ENCODE measurements at regions not wholly inside any gene's neighbourhood (a gene's known extent, or its start where the extent isn't known, plus 50 kb on each side); places are given as distances from the start of the nearest gene placed in this dataset.

GRCh38 chr2:47653902-47654789 is 83.4 kb upstream of the KCNK12 start:
- H3K36me3 Mint-ChIP-seq (ENCODE audit: low read depth), result no peaks in the 10 kb centered on the region
- intact Hi-C loops (cut with micrococcal nuclease), result no loop called here
- H3K4me1 Mint-ChIP-seq, result no peaks in the 10 kb centered on the region
- H3K27me3 Mint-ChIP-seq, result peaks cover 4% of the 10 kb centered on the region
- no peak overlapping the region for H3K27ac Mint-ChIP-seq
- no peak overlapping the region for H3K4me3 Mint-ChIP-seq
- no peaks in the 10 kb centered on the region for H3K9me3 Mint-ChIP-seq
- DNase-seq, result no peak

DNA sequence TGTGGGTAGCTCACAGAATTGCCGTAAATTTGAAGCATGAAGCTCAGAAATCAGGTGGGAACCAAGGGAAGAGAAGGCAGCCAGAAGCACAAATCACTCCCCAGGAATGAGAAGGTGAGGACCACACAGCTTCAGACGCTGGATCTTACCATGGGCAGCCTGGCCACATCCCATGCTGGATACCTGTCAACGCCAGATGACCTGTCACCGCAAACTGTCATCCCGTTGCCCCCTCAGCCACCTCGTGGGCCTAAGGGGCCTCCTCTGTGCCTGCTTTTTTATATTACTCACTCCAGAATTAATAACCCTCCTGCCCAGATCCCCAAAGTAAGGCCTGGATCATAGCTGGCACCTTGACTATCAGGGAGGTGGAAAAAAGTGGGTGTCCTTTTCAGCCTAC is 82.3 kb upstream of the KCNK12 start:
- no peaks in the 10 kb centered on the region for H3K36me3 Mint-ChIP-seq (ENCODE audit: low read depth)
- H3K27ac Mint-ChIP-seq, result no peak overlapping the region
- no peak overlapping the region for H3K4me3 Mint-ChIP-seq
- no peaks in the 10 kb centered on the region for H3K4me1 Mint-ChIP-seq
- intact Hi-C loops (cut with micrococcal nuclease), result no loop called here
- no peak for DNase-seq
- no peaks in the 10 kb centered on the region for H3K9me3 Mint-ChIP-seq
- H3K27me3 Mint-ChIP-seq, result peaks cover 4% of the 10 kb centered on the region

DNA sequence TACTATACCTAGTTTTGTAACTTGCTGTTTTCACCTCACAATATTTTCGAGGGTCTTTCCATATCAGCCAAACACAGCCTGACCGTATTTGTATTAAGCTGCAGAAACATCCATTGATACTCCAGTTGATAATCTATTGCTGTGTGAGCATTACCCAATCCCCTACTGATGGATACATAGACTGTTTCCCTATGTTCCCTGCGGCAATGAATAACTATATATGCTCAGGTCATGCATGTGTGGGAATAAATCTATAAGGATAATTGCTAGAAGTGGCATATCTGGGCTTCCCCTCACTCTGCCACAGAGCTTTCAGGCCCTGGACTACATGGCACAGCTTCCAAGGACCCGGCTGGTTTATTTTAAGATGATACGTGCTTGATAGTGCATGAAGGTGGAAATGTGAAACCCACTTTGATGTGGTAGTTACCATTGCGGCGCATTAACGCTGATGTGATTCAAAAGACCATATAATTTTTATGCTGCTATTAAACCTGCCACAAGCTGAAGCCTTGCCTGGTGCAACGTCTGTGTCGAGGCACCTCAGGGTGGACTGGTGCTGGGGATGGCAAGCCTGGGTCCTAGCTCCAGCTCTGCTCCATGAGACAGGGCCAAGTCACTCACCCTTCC is 81.4 kb upstream of the KCNK12 start:
- intact Hi-C loops (cut with micrococcal nuclease), result no loop called here
- H3K27me3 Mint-ChIP-seq, result peaks cover 4% of the 10 kb centered on the region
- H3K36me3 Mint-ChIP-seq (ENCODE audit: low read depth), result no peaks in the 10 kb centered on the region
- no peaks in the 10 kb centered on the region for H3K9me3 Mint-ChIP-seq
- H3K4me1 Mint-ChIP-seq, result no peaks in the 10 kb centered on the region
- DNase-seq, result no peak
- H3K4me3 Mint-ChIP-seq, result no peak overlapping the region
- no peak overlapping the region for H3K27ac Mint-ChIP-seq

- H3K36me3 Mint-ChIP-seq (ENCODE audit: low read depth), result no peaks in the 10 kb centered on the region
- intact Hi-C loops (cut with micrococcal nuclease), result no loop called here
These were observed 80.5 kb upstream of the KCNK12 start for GRCh38 chr2:47651296-47651695.

GRCh38 chr2:47650001-47650535 is 79.3 kb upstream of the KCNK12 start:
- no peak overlapping the region for H3K27ac Mint-ChIP-seq

More at GRCh38 chr2:47651296-47651695, 80.5 kb upstream of the KCNK12 start:
- no peak for DNase-seq
- H3K27me3 Mint-ChIP-seq, result peaks cover 4% of the 10 kb centered on the region
- H3K27ac Mint-ChIP-seq, result no peak overlapping the region
- H3K9me3 Mint-ChIP-seq, result no peaks in the 10 kb centered on the region
- no peak overlapping the region for H3K4me3 Mint-ChIP-seq
- no peaks in the 10 kb centered on the region for H3K4me1 Mint-ChIP-seq

GRCh38 chr2:47645246-47645645 is 74.5 kb upstream of the KCNK12 start:
- no peak for DNase-seq
- Mint-ChIP-seq H3K27ac (no peak overlapping the region), H3K36me3 (ENCODE audit: low read depth) (no peaks in the 10 kb centered on the region), H3K4me1 (no peaks in the 10 kb centered on the region), H3K9me3 (no peaks in the 10 kb centered on the region), H3K27me3 (peaks cover 2% of the 10 kb centered on the region), H3K4me3 (no peak overlapping the region)
- intact Hi-C loops (cut with micrococcal nuclease), result no loop called here

More at GRCh38 chr2:47650001-47650535, 79.3 kb upstream of the KCNK12 start:
- Mint-ChIP-seq H3K4me3 (no peak overlapping the region), H3K36me3 (ENCODE audit: low read depth) (no peaks in the 10 kb centered on the region), H3K4me1 (no peaks in the 10 kb centered on the region), H3K27me3 (peaks cover 4% of the 10 kb centered on the region), H3K9me3 (no peaks in the 10 kb centered on the region)
- intact Hi-C loops (cut with micrococcal nuclease), result no loop called here
- no peak for DNase-seq

- intact Hi-C loops (cut with micrococcal nuclease), result no loop called here
- H3K27ac Mint-ChIP-seq, result no peak overlapping the region
- no peaks in the 10 kb centered on the region for H3K36me3 Mint-ChIP-seq (ENCODE audit: low read depth)
- H3K27me3 Mint-ChIP-seq, result peaks cover 2% of the 10 kb centered on the region
- no peaks in the 10 kb centered on the region for H3K4me1 Mint-ChIP-seq
- H3K4me3 Mint-ChIP-seq, result no peak overlapping the region
- H3K9me3 Mint-ChIP-seq, result no peaks in the 10 kb centered on the region
- DNase-seq, result no peak
These were observed 73.6 kb upstream of the KCNK12 start for GRCh38 chr2:47644351-47644750.

- H3K9me3 Mint-ChIP-seq, result no peaks in the 10 kb centered on the region
- no peaks in the 10 kb centered on the region for H3K4me1 Mint-ChIP-seq
- DNase-seq, result no peak
- intact Hi-C loops (cut with micrococcal nuclease), result no loop called here
- H3K27me3 Mint-ChIP-seq, result peaks cover 4% of the 10 kb centered on the region
- H3K4me3 Mint-ChIP-seq, result no peak overlapping the region
- H3K36me3 Mint-ChIP-seq (ENCODE audit: low read depth), result no peaks in the 10 kb centered on the region
- H3K27ac Mint-ChIP-seq, result no peak overlapping the region
These were observed 70.6 kb upstream of the KCNK12 start for GRCh38 chr2:47641366-47641765.

GRCh38 chr2:47640356-47640755 is 69.6 kb upstream of the KCNK12 start:
- Mint-ChIP-seq H3K9me3 (no peaks in the 10 kb centered on the region), H3K27ac (no peak overlapping the region), H3K36me3 (ENCODE audit: low read depth) (no peaks in the 10 kb centered on the region), H3K4me1 (no peaks in the 10 kb centered on the region), H3K4me3 (no peak overlapping the region), H3K27me3 (peaks cover 4% of the 10 kb centered on the region)
- no peak for DNase-seq
- intact Hi-C loops (cut with micrococcal nuclease), result no loop called here

GRCh38 chr2:47639467-47639866 is 68.7 kb upstream of the KCNK12 start:
- Mint-ChIP-seq H3K27ac (no peak overlapping the region), H3K9me3 (no peaks in the 10 kb centered on the region), H3K4me3 (no peak overlapping the region), H3K36me3 (ENCODE audit: low read depth) (no peaks in the 10 kb centered on the region), H3K4me1 (no peaks in the 10 kb centered on the region), H3K27me3 (peaks cover 4% of the 10 kb centered on the region)
- no peak for DNase-seq
- intact Hi-C loops (cut with micrococcal nuclease), result no loop called here

- no peaks in the 10 kb centered on the region for H3K4me1 Mint-ChIP-seq
- H3K27ac Mint-ChIP-seq, result no peak overlapping the region
- intact Hi-C loops (cut with micrococcal nuclease), result no loop called here
- no peak overlapping the region for H3K4me3 Mint-ChIP-seq
- no peak for DNase-seq
- H3K36me3 Mint-ChIP-seq (ENCODE audit: low read depth), result no peaks in the 10 kb centered on the region
- H3K27me3 Mint-ChIP-seq, result peaks cover 4% of the 10 kb centered on the region
- H3K9me3 Mint-ChIP-seq, result no peaks in the 10 kb centered on the region
These were observed 67.6 kb upstream of the KCNK12 start for GRCh38 chr2:47638430-47638829.

DNA sequence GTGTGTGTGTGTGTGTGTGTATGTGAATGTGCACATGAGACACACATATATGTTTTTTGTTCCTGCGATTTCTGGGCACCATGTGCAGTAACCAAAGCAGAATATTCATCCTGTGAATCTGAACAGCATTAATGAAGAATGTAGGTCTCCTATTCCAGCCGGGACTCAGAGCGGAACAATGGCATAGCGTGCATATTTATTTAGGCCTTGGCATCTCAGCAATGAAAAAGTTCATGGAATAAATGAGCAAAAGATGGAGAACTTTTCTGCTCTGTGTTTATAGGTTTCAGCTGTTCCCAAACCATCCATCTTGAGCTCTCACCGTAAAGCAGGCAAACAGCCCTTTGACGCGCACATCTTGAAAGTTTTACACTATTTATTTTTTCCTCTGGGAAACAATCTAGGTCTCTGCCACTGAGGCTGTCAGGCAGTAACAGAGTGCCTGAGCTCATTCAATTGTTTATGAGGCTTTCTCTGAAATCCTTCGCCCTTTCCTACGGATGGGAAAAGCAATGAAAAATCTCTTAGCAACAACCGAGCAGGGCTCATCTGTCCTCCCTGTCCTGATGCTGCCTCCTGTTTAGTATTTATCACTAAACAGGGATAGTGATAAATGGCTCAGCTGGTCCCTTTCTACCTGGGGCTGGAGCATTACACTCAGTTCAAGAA is 65.9 kb upstream of the KCNK12 start:
- intact Hi-C loops (cut with micrococcal nuclease), result no loop called here
- Mint-ChIP-seq H3K4me1 (no peaks in the 10 kb centered on the region), H3K9me3 (no peaks in the 10 kb centered on the region), H3K27me3 (peaks cover 2% of the 10 kb centered on the region), H3K36me3 (ENCODE audit: low read depth) (no peaks in the 10 kb centered on the region), H3K4me3 (no peak overlapping the region), H3K27ac (no peak overlapping the region)
- no peak for DNase-seq

- intact Hi-C loops (cut with micrococcal nuclease), result no loop called here
- Mint-ChIP-seq H3K36me3 (ENCODE audit: low read depth) (no peaks in the 10 kb centered on the region), H3K4me1 (no peaks in the 10 kb centered on the region), H3K9me3 (no peaks in the 10 kb centered on the region), H3K27me3 (peaks cover 2% of the 10 kb centered on the region), H3K27ac (no peak overlapping the region), H3K4me3 (no peak overlapping the region)
- DNase-seq, result no peak
These were observed 65.4 kb upstream of the KCNK12 start for GRCh38 chr2:47636176-47636575.

- no peak for DNase-seq
- Mint-ChIP-seq H3K4me3 (no peak overlapping the region), H3K27me3 (peaks cover 2% of the 10 kb centered on the region), H3K4me1 (no peaks in the 10 kb centered on the region), H3K9me3 (no peaks in the 10 kb centered on the region), H3K27ac (no peak overlapping the region), H3K36me3 (ENCODE audit: low read depth) (no peaks in the 10 kb centered on the region)
- intact Hi-C loops (cut with micrococcal nuclease), result no loop called here
These were observed 62.0 kb upstream of the KCNK12 start for GRCh38 chr2:47632754-47633153.
